ENCODE measurements at regions not wholly inside any gene's neighbourhood (a gene's known extent, or its start where the extent isn't known, plus 50 kb on each side); places are given as distances from the start of the nearest gene placed in this dataset.
"Not testable (repeated sequence)": the region's sequence is repeated elsewhere in the genome, so short reads cannot be mapped to it uniquely, and the experiment has no call there.

- not testable (repeated sequence) for H3K36me3 ChIP-seq (ENCODE audit: control insufficient read depth, insufficient read depth, low read length); FAIRE-seq; DNase-seq (ENCODE audit: low read depth); H3K27me3 ChIP-seq (ENCODE audit: control insufficient read depth, insufficient read depth, low read length); H3K4me3 ChIP-seq (ENCODE audit: low read depth, low read length)
Measured at GRCh38 chr9:68593760-68594159, 53.1 kb upstream of the TMEM252 start.

- no peak for TF ChIP-seq CTCF (IDR thresholded peaks at IDR 0.05; ENCODE audit: insufficient read depth, low read length, severe bottlenecking)
- no peak for FAIRE-seq
- Histone ChIP-seq H3K4me3 (ENCODE audit: low read depth, low read length) (no peak overlapping the region), H3K27me3 (ENCODE audit: control insufficient read depth, insufficient read depth, low read length) (no peaks in the 10 kb centered on the region), H3K36me3 (ENCODE audit: control insufficient read depth, insufficient read depth, low read length) (no peaks in the 10 kb centered on the region)
- DNase-seq (ENCODE audit: low read depth) = no peak
Measured at GRCh38 chr9:68595868-68596267, 55.2 kb upstream of the TMEM252 start.

- FAIRE-seq = no peak
- DNase-seq (ENCODE audit: low read depth) = no peak
- Histone ChIP-seq H3K36me3 (ENCODE audit: control insufficient read depth, insufficient read depth, low read length) (no peaks in the 10 kb centered on the region), H3K27me3 (ENCODE audit: control insufficient read depth, insufficient read depth, low read length) (no peaks in the 10 kb centered on the region), H3K4me3 (ENCODE audit: low read depth, low read length) (no peak overlapping the region)
- no peak for TF ChIP-seq CTCF (IDR thresholded peaks at IDR 0.05; ENCODE audit: insufficient read depth, low read length, severe bottlenecking)
Measured at GRCh38 chr9:68597362-68597997, 56.8 kb upstream of the TMEM252 start.

GRCh38 chr9:68599826-68600225, 59.1 kb upstream of the TMEM252 start:
- Histone ChIP-seq H3K27me3 (ENCODE audit: control insufficient read depth, insufficient read depth, low read length) (no peaks in the 10 kb centered on the region), H3K36me3 (ENCODE audit: control insufficient read depth, insufficient read depth, low read length) (no peaks in the 10 kb centered on the region), H3K4me3 (ENCODE audit: low read depth, low read length) (no peak overlapping the region)
- DNase-seq (ENCODE audit: low read depth) (no peak), FAIRE-seq (peak; percentile 28)
- no peak for TF ChIP-seq CTCF (IDR thresholded peaks at IDR 0.05; ENCODE audit: insufficient read depth, low read length, severe bottlenecking)

- DNase-seq (ENCODE audit: low read depth) (no peak), FAIRE-seq (no peak)
- TF ChIP-seq CTCF (IDR thresholded peaks at IDR 0.05; ENCODE audit: insufficient read depth, low read length, severe bottlenecking) = no peak
- no peaks in the 10 kb centered on the region for H3K36me3 ChIP-seq (ENCODE audit: control insufficient read depth, insufficient read depth, low read length)
- no peak overlapping the region for H3K4me3 ChIP-seq (ENCODE audit: low read depth, low read length)
- no peaks in the 10 kb centered on the region for H3K27me3 ChIP-seq (ENCODE audit: control insufficient read depth, insufficient read depth, low read length)
Measured at GRCh38 chr9:68601081-68601480, 60.4 kb upstream of the TMEM252 start.

- Histone ChIP-seq H3K27me3 (ENCODE audit: control insufficient read depth, insufficient read depth, low read length) (no peaks in the 10 kb centered on the region), H3K4me3 (ENCODE audit: low read depth, low read length) (no peak overlapping the region), H3K36me3 (ENCODE audit: control insufficient read depth, insufficient read depth, low read length) (no peaks in the 10 kb centered on the region)
- TF ChIP-seq CTCF (IDR thresholded peaks at IDR 0.05; ENCODE audit: insufficient read depth, low read length, severe bottlenecking) = no peak
- FAIRE-seq (no peak), DNase-seq (ENCODE audit: low read depth) (no peak)
Measured at GRCh38 chr9:68603371-68603770, 62.7 kb upstream of the TMEM252 start.

Data from bronchial epithelial cell (primary cell).